ENCODE measurements at regions not wholly inside any gene's neighbourhood (a gene's known extent, or its start where the extent isn't known, plus 50 kb on each side); places are given as distances from the start of the nearest gene placed in this dataset.
"Not testable (repeated sequence)": the region's sequence is repeated elsewhere in the genome, so short reads cannot be mapped to it uniquely, and the experiment has no call there.

DNA sequence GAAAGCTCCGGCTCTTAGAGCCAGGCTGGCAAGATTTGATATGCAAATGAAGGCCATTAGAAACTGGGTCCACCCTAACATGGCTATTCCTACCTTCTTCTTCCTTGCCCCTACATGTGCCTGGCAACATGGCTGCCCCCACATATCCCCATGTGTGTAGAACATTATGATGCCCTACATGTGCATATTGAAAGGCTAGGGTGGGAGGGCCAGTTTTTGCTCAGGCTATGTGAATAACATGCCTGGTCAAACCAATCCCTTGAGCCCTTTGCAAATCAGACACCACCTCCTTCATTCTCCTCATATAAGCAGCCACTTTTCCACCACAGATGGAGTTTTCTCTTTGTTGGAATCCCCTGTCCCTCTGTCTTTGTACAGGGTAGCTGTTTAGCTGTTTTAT is 303.4 kb downstream of the RPIA start:
- not testable (repeated sequence) for DNase-seq (ENCODE audit: extremely low read depth, low read depth)

DNA sequence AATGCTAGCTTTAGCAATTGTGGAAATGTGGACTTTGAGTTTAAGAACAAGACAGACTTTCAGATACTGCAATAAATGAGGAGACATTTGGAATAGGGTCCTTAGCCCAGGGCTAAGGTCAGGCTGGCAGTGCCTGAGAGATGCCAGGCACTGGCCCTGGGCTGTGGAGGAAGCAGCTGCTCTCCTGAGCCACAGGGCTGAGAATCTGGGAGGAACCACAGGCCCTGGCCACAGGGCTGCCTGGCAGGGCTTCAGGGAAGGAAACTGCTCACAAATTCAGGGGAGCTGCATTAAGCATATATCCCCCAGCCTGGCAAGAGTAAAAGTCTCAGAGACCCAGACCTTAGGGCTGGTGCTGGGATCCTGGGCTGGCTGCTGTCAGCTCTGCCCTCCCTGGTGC is 305.1 kb downstream of the RPIA start:
- DNase-seq (ENCODE audit: extremely low read depth, low read depth): not testable (repeated sequence)

DNA sequence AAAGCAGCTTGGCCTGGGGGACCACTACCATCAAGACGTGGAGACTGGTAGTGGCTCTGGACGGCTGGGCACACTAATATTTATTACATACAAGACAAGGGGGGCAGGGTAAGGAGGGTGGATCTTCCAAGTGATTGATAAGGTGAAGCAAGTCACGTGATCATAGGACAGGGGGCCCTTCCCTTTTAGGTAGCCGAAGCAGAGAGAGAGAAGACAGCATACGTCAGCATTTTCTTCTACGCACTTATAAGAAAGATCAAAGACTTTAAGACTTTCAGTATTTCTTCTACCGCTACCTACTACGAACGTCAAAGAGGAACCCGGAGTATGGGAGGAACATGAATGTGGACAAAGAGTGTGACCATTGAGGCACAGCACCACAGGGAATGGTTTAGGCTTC is 307.9 kb downstream of the RPIA start:
- DNase-seq (ENCODE audit: extremely low read depth, low read depth): no peak
- TF ChIP-seq, protein P1, sequence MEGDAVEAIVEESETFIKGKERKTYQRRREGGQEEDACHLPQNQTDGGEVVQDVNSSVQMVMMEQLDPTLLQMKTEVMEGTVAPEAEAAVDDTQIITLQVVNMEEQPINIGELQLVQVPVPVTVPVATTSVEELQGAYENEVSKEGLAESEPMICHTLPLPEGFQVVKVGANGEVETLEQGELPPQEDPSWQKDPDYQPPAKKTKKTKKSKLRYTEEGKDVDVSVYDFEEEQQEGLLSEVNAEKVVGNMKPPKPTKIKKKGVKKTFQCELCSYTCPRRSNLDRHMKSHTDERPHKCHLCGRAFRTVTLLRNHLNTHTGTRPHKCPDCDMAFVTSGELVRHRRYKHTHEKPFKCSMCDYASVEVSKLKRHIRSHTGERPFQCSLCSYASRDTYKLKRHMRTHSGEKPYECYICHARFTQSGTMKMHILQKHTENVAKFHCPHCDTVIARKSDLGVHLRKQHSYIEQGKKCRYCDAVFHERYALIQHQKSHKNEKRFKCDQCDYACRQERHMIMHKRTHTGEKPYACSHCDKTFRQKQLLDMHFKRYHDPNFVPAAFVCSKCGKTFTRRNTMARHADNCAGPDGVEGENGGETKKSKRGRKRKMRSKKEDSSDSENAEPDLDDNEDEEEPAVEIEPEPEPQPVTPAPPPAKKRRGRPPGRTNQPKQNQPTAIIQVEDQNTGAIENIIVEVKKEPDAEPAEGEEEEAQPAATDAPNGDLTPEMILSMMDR (IDR thresholded peaks at IDR 0.05; ENCODE audit: low read depth, low read length): no peak

DNA sequence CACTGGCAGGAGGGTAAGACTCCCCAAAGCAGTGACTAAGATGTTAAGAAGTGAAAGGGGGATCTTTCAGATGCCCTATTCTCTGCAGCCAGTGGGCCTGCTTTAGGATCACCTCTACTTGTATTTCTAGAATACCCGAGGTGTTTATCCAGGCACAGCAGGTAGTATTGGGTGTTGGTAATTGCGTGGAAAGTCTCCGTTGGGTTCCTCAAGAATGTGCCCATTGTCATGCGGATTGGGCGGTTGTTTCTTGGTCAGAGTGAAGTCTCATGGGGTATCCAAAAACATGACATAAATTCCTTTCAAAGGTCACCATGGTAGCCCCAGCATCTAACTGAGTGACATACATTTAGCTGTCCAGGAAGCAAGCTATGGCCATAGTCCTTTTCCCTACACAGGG is 308.8 kb downstream of the RPIA start:
- TF ChIP-seq, protein P1 (IDR thresholded peaks at IDR 0.05; ENCODE audit: low read depth, low read length): no peak
- DNase-seq (ENCODE audit: extremely low read depth, low read depth): no peak

DNA sequence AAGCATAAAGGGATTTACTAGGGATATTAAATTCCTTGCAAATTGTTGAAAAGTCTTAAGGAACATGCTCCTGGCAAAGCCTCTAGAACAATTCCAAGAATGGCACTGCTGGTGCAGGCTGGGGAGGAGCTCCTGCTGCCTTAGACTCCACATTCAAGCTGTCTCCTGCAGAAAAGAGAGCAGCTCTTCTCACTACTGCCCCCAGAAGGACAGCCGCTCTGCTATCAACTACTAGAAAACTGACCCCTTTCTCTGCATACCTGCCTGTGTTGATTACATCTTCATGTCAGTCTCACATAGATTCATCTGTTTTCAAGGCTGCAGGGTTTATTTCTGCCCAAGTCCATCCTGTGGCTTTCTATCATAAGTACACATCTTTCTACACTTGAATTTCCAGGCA is 312.8 kb downstream of the RPIA start:
- DNase-seq (ENCODE audit: extremely low read depth, low read depth): not testable (repeated sequence)

DNA sequence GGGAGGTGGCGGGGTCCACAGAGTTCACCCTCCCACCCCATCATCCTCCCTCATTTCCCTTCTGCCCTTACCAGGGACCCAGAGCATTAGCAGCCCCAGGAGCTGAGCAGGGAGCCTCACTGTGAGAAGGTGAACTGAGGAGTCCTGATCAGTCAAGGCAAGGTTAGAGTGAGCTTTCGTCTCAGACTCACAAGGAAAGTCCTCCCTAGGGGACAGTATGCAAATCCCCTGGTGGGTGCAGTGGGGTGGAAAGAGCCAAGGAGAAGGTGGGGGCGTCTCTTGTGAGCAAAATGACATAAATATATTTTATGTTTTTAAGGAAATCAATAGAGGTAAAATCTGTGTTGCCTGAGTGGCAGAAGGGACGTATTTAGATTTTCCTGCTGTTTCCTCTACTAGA is 329.1 kb downstream of the RPIA start:
- DNase-seq (ENCODE audit: extremely low read depth, low read depth): not testable (repeated sequence)

DNA sequence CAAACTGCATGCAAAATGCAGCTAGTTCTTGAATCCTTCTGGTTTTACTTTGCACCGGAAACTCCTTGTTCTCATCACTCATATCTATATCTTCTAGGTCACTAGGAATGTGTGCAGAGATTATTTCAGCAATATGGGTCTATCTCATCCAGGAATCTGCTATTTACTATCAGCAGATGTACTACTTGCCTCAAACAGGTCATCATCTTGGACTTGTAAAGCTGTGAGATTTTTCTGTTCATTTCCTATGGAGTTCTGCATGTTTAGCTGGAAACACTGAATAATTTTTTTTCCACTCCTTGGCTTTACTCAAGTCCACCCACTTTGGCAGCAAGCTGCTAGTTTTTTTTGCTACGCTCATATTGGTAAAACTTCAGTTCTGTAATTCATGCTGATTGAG is 334.8 kb downstream of the RPIA start:
- not testable (repeated sequence) for DNase-seq (ENCODE audit: extremely low read depth, low read depth)

DNA sequence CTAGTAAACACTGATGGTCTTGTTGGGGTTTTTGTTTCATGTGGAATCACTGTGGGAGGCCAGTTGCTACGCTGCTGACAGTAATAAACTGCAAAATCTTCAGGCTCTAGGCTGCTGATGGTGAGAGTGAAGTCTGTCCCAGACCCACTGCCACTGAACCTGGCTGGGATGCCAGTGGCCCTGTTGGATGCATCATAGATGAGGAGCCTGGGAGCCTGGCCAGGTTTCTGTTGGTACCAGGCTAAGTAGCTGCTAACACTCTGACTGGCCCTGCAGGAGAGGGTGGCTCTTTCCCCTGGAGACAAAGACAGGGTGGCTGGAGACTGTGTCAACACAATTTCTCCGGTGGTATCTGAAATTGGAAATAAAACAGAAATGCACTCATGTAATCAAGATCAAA is 335.6 kb downstream of the RPIA start:
- not testable (repeated sequence) for DNase-seq (ENCODE audit: extremely low read depth, low read depth)

DNA sequence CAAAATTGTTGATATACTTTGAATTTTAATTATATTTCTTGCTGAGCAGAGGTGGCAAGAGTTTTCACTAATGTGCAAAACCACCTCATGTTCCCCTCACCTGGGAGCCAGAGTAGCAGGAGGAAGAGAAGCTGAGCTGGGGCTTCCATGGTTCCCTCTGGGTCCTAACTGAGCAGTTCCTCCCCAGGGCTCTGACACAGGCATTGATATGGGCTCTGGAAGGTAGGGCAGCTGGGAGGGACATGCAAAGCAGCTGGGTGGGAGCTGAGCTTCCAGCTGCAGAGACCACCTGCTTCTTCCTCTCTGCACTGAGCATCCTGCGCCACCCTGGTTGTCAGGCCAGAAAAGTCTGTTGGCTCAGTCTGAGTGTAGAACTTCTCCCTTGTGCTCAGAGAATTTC is 336.1 kb downstream of the RPIA start:
- not testable (repeated sequence) for DNase-seq (ENCODE audit: extremely low read depth, low read depth)

DNA sequence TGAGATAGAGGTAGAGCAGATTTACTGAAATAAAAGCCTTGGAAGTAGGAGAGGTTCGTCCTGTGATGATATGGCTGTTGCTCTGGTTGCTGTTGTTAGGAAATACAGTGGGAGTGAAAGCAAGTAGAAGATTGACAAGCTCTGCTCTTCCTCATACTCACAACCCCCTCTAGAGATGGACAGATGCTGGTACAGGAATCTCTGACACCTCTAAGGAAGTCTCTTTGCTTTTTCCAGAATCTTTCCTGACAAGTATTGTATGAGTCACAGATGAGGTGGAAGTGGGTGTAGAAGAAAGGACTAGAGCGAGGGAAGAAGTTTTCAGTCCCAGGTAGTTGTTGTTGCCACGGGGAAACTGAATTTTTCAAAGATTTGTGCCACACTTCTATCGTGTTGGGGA is 337.8 kb downstream of the RPIA start:
- DNase-seq (ENCODE audit: extremely low read depth, low read depth): not testable (repeated sequence)

DNA sequence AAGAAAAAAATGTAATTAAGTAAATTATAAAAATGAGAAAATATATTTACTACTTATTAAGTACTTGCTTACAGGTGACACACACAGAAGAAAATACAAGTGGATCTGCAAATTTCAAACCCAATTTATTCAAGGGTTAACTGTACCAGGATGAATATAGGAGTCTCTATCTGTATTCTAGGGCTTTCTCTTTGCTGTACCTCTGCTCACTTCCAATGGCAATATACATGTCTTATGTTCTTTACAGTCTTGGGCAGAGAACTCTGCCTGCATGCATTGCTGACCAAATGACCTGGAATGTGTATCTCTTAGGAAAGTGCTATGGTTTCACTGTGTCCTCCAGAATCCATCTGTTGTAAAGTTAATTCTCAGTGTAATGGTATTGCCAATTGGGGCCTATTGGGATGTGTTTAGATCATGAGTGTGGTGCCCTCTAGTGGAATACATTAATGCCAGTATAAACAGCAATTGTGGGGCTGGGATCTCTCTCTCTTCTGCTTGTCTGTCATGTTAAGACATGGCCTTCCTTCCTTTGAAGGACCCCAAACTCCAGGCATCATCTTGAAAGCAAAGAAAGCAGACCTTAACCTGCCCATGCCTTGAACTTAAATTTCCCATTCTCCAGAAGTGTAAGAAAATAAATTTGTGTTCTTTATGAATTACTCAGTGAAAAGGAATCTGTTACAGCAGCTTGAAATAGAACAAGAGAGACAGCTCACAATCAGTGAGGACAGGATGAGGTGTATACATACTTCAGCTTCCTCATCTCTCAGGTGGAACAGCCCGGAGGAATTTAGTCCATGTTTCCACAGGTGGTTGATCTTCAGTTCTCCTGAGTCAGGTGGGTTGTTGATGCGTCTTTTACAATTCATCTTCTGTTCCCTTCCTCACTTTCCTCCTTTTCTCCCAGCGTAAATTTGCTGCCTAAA is 356.9 kb downstream of the RPIA start:
- DNase-seq (ENCODE audit: extremely low read depth, low read depth): not testable (repeated sequence)
- TF ChIP-seq, protein P1 (IDR thresholded peaks at IDR 0.05; ENCODE audit: low read depth, low read length): peak; percentile 53

DNA sequence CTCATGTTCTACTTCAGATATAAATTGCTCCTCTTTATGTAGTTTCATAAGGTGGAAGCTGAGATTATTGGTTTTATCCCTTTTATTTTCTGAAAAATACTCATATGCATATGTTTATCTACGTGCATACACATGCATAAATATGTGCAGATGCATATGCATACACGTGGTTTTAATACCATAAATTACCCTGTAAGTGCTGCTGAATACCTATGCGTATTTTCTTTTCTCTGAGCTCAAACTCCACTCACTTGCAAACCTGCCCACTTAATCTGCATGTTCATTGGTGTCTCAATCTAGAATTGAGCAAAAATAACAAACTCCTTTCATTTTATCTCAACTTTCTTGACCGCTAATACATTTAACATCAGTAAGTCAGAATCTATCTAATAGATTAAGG is 367.1 kb downstream of the RPIA start:
- DNase-seq (ENCODE audit: extremely low read depth, low read depth): not testable (repeated sequence)

DNA sequence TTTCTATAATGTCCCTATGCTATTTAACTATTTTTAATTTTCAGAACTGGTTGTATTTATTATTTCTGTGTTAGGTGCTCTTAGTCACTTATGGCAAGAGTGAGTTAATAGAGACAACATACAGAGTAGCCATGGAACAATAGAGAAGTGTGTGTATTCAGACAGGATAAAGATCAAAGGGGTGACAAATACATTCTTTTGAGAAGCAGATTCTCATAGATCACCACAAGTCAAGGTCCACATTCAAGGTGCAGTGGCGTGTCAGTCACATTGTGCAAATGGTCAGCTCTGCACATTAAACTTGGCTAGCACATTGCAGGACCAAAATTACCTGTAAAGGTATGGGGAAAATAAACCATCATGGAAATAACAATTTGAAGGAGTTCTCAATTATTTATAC is 369.7 kb downstream of the RPIA start:
- DNase-seq (ENCODE audit: extremely low read depth, low read depth): not testable (repeated sequence)

DNA sequence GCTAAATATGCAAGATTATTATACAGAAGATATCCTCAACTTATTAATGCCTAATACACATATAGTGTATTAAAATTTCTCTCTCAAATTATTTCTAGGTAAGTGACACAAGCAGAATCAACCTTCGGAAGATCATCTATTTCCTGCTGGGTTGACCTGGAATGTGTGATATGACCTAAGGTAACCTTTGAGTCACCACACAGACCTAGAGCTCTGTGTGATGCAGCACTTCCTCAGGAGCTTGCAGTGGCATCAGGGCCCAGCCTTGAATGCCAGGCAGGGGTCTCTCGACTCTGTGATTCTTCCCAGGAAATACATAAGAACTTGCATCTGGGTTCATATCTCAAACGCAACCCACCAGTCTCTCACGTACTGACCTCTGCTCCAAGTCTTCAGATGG is 385.3 kb downstream of the RPIA start:
- not testable (repeated sequence) for DNase-seq (ENCODE audit: extremely low read depth, low read depth)

DNA sequence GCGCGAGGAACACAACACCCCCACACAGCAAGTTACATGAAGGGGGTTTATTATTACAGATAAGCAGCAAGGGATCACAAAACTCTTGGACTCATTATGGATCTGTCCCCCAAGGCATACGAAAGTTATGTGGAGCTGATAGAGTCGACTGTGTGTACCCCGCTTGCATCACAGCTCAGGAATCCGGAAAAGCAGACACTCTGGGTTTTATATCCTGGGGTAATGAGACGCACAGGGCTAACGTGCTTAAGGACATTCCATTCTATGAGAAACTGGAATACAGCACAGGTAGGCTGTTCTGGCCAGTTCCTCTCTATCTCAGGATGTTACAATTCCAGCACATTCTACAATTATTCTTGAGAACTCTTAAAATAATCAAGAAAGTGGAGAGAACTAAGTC is 401.4 kb downstream of the RPIA start:
- not testable (repeated sequence) for DNase-seq (ENCODE audit: extremely low read depth, low read depth)

DNA sequence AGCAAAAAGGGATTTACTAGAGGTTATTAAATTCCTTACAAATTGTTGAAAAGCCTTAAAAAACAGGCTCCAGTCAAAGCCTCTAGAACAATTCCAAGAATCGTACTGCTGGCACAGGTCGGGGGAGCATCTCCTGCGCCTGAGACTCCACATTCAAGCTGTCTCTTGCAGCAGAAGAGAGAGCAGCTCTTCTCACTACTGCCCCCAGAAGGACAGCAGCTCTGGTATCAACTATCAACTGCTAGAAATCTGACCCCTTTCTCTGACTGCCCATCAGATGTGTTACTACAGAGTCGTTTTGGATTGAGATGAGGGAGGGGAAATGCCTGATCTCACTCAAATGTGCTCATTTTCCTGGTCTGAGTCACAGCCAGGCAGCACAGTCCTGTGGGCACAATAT is 403.6 kb downstream of the RPIA start:
- not testable (repeated sequence) for DNase-seq (ENCODE audit: extremely low read depth, low read depth)

DNA sequence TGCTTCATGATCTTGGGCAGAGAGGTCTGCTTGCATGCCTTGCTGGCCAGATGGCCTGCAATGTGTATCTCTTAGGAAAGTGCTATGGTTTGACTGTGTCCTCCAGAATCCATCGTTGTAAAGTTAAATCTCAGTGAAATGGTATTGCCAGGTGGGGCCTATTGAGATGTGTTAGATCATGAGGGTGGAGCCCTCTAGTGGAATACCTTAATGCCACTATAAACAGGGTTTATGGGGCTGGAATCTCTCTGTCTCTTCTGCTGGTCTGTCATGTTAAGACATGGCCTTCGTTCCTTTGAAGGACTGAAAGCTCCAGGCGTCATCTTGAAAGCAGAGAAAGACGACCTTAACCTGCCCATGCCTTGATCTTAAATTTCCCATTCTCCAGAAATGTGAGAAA is 411.1 kb downstream of the RPIA start:
- DNase-seq (ENCODE audit: extremely low read depth, low read depth): not testable (repeated sequence)
